ENCODE measurements at regions not wholly inside any gene's neighbourhood (a gene's known extent, or its start where the extent isn't known, plus 50 kb on each side); places are given as distances from the start of the nearest gene placed in this dataset. TPM values are rescaled to one million over a fixed set of nuclear protein-coding genes. Genes with fewer than 3 reads are reported as not detected.
"Not testable (repeated sequence)": the region's sequence is repeated elsewhere in the genome, so short reads cannot be mapped to it uniquely, and the experiment has no call there.

GRCh38 chr5:27091858-27092257, 53.5 kb upstream of the CDH9 start:
- H3K4me1 Mint-ChIP-seq: peaks cover 4% of the 10 kb centered on the region
- H3K27me3 ChIP-seq: no peaks in the 10 kb centered on the region
- H3K9me3 ChIP-seq (ENCODE audit: low read depth): no peaks in the 10 kb centered on the region
- no peaks in the 10 kb centered on the region for H3K9me3 Mint-ChIP-seq
- TF ChIP-seq, protein P1, sequence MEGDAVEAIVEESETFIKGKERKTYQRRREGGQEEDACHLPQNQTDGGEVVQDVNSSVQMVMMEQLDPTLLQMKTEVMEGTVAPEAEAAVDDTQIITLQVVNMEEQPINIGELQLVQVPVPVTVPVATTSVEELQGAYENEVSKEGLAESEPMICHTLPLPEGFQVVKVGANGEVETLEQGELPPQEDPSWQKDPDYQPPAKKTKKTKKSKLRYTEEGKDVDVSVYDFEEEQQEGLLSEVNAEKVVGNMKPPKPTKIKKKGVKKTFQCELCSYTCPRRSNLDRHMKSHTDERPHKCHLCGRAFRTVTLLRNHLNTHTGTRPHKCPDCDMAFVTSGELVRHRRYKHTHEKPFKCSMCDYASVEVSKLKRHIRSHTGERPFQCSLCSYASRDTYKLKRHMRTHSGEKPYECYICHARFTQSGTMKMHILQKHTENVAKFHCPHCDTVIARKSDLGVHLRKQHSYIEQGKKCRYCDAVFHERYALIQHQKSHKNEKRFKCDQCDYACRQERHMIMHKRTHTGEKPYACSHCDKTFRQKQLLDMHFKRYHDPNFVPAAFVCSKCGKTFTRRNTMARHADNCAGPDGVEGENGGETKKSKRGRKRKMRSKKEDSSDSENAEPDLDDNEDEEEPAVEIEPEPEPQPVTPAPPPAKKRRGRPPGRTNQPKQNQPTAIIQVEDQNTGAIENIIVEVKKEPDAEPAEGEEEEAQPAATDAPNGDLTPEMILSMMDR (IDR thresholded peaks at IDR 0.05): no peak
- TF ChIP-seq EZH2 (IDR thresholded peaks at IDR 0.05) (no peak), EZH2phosphoT487 (IDR thresholded peaks at IDR 0.05) (no peak)
- H3K9ac ChIP-seq: no peak overlapping the region
- H3K27me3 Mint-ChIP-seq (ENCODE audit: insufficient read depth, low read depth): no peaks in the 10 kb centered on the region
- no peak overlapping the region for H3K4me2 ChIP-seq
- H3K4me3 Mint-ChIP-seq: no peak overlapping the region
- H3K4me3 ChIP-seq: no peak overlapping the region
- H4K20me1 ChIP-seq (ENCODE audit: low read depth): no peaks in the 10 kb centered on the region
- DNase-seq (ENCODE audit: low spot score): no peak
- no peak overlapping the region for H3K27ac Mint-ChIP-seq
- no peak overlapping the region for H2AFZ ChIP-seq (replicated peaks)
- H3K4me1 ChIP-seq: no peaks in the 10 kb centered on the region
- no peaks in the 10 kb centered on the region for H3K36me3 Mint-ChIP-seq
- no peak overlapping the region for H3K27ac ChIP-seq
- H3K79me2 ChIP-seq (ENCODE audit: low read depth): no peaks in the 10 kb centered on the region
- no peaks in the 10 kb centered on the region for H3K36me3 ChIP-seq
- H3F3A ChIP-seq (ENCODE audit: low read depth): no peaks in the 10 kb centered on the region

DNA sequence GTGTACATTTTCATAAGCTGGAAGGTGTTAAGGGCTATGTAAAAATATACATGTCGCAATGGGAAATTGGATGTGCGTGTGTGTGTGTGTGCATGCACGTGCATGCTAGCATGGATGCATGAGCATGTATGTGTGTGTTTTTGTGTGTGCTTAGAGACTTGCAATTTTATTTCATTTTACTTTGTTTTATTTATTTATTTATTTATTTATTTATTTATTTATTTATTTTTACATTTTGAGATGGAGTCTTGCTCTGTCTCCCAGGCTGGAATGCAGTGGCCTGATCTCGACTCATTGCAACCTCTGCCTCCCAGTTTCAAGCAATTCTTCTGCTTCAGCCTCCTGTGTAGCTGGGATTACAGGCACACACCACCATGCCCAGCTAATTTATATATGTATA, 50.4 kb upstream of the CDH9 start:
- H4K20me1 ChIP-seq (ENCODE audit: low read depth); H3K9ac ChIP-seq; H3K27me3 ChIP-seq; H3F3A ChIP-seq (ENCODE audit: low read depth); H3K27ac ChIP-seq; H3K4me3 Mint-ChIP-seq; H3K9me3 ChIP-seq (ENCODE audit: low read depth); H3K4me3 ChIP-seq; H3K4me1 ChIP-seq; H3K27me3 Mint-ChIP-seq (ENCODE audit: insufficient read depth, low read depth); H3K36me3 ChIP-seq; H2AFZ ChIP-seq (replicated peaks); H3K79me2 ChIP-seq (ENCODE audit: low read depth); H3K9me3 Mint-ChIP-seq; DNase-seq (ENCODE audit: low spot score); H3K36me3 Mint-ChIP-seq; H3K4me2 ChIP-seq; H3K27ac Mint-ChIP-seq: not testable (repeated sequence)
- peaks cover 11% of the 10 kb centered on the region for H3K4me1 Mint-ChIP-seq

Small RNA genes in the stretch of these regions (small RNA-seq; reads per million reads assigned to genes)
- not detected for gene AC010385.1
- not detected for gene AC010385.3
- not detected for gene AC026421.1
- not detected for gene AC114300.1
- not detected for gene LSP1P3
- not detected for gene RF00425
- gene RNU6-738P: not detected
- not detected for gene RNU6-909P
- not detected for gene UBL5P1
